Effector memory CD8-positive, alpha-beta T cell (primary cell): ENCODE measurements at regions not wholly inside any gene's neighbourhood (a gene's known extent, or its start where the extent isn't known, plus 50 kb on each side); places are given as distances from the start of the nearest gene placed in this dataset.

Experiments used
- ATAC-seq: fragments of 150-1000 bp; cut with Tn5 transposase; replicated peaks from 2 replicates; pipeline ENCODE4 v1.10.0; 2021; ENCODE audit warnings: mild to moderate bottlenecking, moderate library complexity
- DNase-seq, 3 experiments: peaks; one replicate each; pipeline ENCODE4 v3.0.0; 2021
- H3K27ac Mint-ChIP-seq, 2 donors: one replicate each; pipeline ENCODE4 v1.8.0; 2022; ENCODE audit warnings: mild to moderate bottlenecking in 2 of 2, mixed read lengths in 2 of 2, moderate library complexity in 2 of 2
- H3K27me3 Mint-ChIP-seq, 2 donors: one replicate each; pipeline ENCODE4 v1.8.0; 2022; ENCODE audit warnings: mixed read lengths in 2 of 2
- H3K36me3 Mint-ChIP-seq: one replicate; pipeline ENCODE4 v1.8.0; 2022; ENCODE audit warnings: mild to moderate bottlenecking, moderate library complexity, mixed read lengths; ENCODE audit not compliant: insufficient read depth
- H3K4me1 Mint-ChIP-seq, 2 donors: one replicate each; pipeline ENCODE4 v1.8.0; 2022; ENCODE audit warnings: low read depth in 2 of 2, mixed read lengths in 2 of 2
- H3K4me3 Mint-ChIP-seq, 2 donors: one replicate each; pipeline ENCODE4 v1.8.0; 2022; ENCODE audit warnings: mild to moderate bottlenecking in 2 of 2, mixed read lengths in 2 of 2, moderate library complexity in 2 of 2
- H3K9me3 Mint-ChIP-seq, 2 donors: one replicate each; pipeline ENCODE4 v1.8.0; 2022; ENCODE audit warnings: mixed read lengths in 2 of 2

DNA sequence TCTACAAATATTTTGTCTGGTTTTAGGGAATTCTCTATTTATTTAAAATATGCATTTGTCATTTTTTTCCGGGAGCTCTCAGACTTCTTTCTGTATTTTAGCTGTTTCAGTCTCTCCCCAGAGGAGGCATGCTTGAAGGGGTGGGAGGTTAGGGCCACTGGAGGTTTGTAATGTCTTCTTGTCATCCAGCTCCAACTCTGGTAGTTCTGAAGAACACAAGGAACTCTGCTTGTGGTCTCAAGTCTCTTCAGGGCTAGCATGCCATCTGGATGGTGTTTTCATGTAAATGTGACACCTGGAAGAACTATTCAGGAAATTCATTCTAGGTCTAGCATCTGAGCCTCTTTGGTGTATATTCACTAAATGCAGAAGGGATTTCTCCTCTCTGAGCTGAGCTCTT is 518.4 kb upstream of the DCC start:
- ATAC-seq (no peak), DNase-seq (no peak)
- Mint-ChIP-seq H3K9me3 (peaks cover 0 to 7% of the 10 kb centered on the region in 2 donors), H3K4me1 (no peaks in the 10 kb centered on the region), H3K36me3 (no peaks in the 10 kb centered on the region), H3K27ac (no peak overlapping the region), H3K4me3 (no peak overlapping the region), H3K27me3 (no peaks in the 10 kb centered on the region)

DNA sequence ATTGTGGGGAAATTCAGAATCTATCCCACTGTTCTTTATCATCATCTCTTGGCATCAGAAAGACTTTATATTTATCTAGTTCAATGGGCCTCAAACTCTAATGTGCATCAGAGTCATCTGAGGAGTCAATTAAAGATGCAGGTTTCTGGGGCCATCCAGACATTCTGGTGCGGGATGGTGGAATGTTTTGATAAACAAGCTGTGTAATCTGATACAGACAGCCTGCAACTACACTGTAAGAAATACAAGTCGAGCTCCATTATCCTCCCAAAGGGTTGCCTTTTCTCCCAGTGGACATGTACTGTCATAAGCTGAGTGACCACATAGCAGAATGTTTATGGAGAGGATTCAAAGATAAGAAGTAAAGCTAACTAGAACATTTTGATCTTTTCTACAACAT is 515.3 kb upstream of the DCC start:
- ATAC-seq = no peak
- Mint-ChIP-seq H3K4me1 (no peaks in the 10 kb centered on the region), H3K36me3 (no peaks in the 10 kb centered on the region)

GRCh38 chr18:51833850-51834249 is 506.1 kb upstream of the DCC start:
- no peaks in the 10 kb centered on the region for H3K27me3 Mint-ChIP-seq
- DNase-seq = no peak
- H3K36me3 Mint-ChIP-seq = no peaks in the 10 kb centered on the region
- ATAC-seq = no peak
- H3K4me3 Mint-ChIP-seq = no peak overlapping the region
- H3K4me1 Mint-ChIP-seq = no peaks in the 10 kb centered on the region
- peaks cover 2% of the 10 kb centered on the region in 2 donors for H3K9me3 Mint-ChIP-seq
- H3K27ac Mint-ChIP-seq = no peak overlapping the region

More for the DNA sequence above, 515.3 kb upstream of the DCC start:
- no peaks in the 10 kb centered on the region for H3K27me3 Mint-ChIP-seq
- H3K27ac Mint-ChIP-seq = no peak overlapping the region
- DNase-seq = no peak
- H3K4me3 Mint-ChIP-seq = no peak overlapping the region
- H3K9me3 Mint-ChIP-seq = peaks cover 2 to 19% of the 10 kb centered on the region in 2 donors

- DNase-seq = no peak
- Mint-ChIP-seq H3K27me3 (no peaks in the 10 kb centered on the region), H3K9me3 (peaks cover 11 to 12% of the 10 kb centered on the region in 2 donors), H3K4me3 (no peak overlapping the region), H3K27ac (no peak overlapping the region), H3K36me3 (peaks cover 3% of the 10 kb centered on the region), H3K4me1 (no peaks in the 10 kb centered on the region)
- no peak for ATAC-seq
Measured at GRCh38 chr18:51848702-51849101, 491.3 kb upstream of the DCC start.

DNA sequence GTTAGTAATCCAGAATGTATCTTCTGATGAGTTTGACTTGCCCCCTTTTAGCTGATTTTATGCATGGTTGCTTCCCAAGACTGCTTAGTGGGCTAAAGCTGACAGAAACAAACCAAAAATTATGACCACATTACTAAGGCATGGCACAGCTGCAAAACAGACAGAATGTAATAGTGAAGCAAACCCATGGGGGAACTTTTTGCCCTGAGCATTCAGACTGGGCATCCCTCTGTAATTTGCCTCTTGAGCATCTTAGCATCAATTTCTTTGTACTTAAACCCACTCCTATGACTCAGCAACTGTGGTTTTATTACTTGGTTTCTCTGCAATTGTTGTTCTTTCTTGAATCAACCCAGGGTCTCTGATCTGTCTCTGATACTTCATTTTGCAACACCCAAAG is 487.3 kb upstream of the DCC start:
- Mint-ChIP-seq H3K9me3 (peaks cover 8 to 11% of the 10 kb centered on the region in 2 donors), H3K4me1 (no peaks in the 10 kb centered on the region), H3K4me3 (no peak overlapping the region), H3K36me3 (no peaks in the 10 kb centered on the region), H3K27ac (no peak overlapping the region), H3K27me3 (no peaks in the 10 kb centered on the region)
- no peak for DNase-seq
- no peak for ATAC-seq

DNA sequence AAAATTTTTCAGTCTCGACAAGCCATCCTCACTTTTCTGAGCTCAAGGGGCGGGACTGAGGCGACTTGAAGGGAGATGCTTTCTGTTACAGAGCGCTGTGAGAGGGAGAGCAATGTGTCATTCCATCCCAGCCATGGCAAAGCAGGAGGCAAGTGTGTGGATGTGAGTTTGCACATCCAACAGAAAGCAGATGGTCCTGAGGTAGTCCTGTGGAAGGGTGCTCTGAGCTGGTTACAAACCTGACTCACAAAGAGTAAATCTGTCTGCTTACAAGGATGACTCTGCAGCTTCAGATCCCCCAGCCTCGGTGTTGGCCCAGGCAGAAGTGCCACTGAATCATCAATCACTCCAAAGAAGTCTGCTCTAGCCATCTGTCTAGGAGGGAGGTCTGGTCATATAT is 482.0 kb upstream of the DCC start:
- H3K36me3 Mint-ChIP-seq = no peaks in the 10 kb centered on the region
- no peaks in the 10 kb centered on the region for H3K9me3 Mint-ChIP-seq
- no peaks in the 10 kb centered on the region for H3K4me1 Mint-ChIP-seq
- H3K27me3 Mint-ChIP-seq = no peaks in the 10 kb centered on the region
- H3K27ac Mint-ChIP-seq = no peak overlapping the region
- ATAC-seq (no peak), DNase-seq (no peak)
- no peak overlapping the region for H3K4me3 Mint-ChIP-seq

GRCh38 chr18:51861046-51861445 is 479.0 kb upstream of the DCC start:
- H3K4me3 Mint-ChIP-seq = no peak overlapping the region
- H3K27ac Mint-ChIP-seq = no peak overlapping the region

GRCh38 chr18:51862051-51862715 is 477.8 kb upstream of the DCC start:
- H3K36me3 Mint-ChIP-seq = no peaks in the 10 kb centered on the region
- ATAC-seq (no peak), DNase-seq (no peak)
- no peaks in the 10 kb centered on the region for H3K4me1 Mint-ChIP-seq
- H3K4me3 Mint-ChIP-seq = no peak overlapping the region
- peaks cover 0 to 2% of the 10 kb centered on the region in 2 donors for H3K9me3 Mint-ChIP-seq
- H3K27me3 Mint-ChIP-seq = no peaks in the 10 kb centered on the region
- no peak overlapping the region for H3K27ac Mint-ChIP-seq

More at GRCh38 chr18:51861046-51861445, 479.0 kb upstream of the DCC start:
- DNase-seq (no peak), ATAC-seq (no peak)
- Mint-ChIP-seq H3K36me3 (no peaks in the 10 kb centered on the region), H3K27me3 (no peaks in the 10 kb centered on the region), H3K4me1 (no peaks in the 10 kb centered on the region), H3K9me3 (peaks cover 0 to 2% of the 10 kb centered on the region in 2 donors)

DNA sequence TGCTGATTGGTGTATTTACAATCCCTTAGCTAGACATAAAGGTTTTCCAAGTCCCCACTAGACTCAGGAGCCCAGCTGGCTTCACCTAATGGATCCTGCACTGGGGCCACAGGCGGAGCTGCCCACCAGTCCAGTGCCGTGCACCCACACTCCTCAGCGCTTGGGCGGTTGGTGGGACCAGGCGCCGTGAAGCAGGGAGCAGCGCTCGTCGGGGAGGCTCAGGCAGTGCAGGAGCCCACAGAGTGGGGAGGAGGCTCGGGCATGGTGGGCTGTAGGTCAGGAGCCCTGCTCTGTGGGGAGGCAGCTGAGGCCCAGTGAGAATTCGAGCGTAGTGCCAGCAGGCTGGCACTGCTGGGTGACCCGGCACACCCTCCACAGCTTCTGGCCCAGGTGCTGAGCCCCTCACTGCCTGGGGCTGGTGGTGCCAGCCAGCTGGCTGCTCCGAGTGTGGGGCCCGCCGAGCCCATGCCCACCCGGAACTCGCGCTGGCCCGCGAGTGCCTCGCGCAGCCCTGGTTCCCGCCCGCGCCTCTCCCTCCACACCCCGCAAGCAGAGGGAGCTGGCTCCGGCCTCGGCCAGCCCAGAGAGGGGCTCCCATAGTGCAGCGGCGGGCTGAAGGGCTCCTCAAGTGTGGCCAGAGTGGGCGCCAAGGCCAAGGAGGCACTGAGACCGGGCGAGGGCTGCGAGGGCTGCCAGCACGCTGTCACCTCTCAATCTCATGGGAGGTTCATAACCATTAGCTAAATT is 475.6 kb upstream of the DCC start:
- ATAC-seq = no peak

GRCh38 chr18:51865538-51865937 is 474.5 kb upstream of the DCC start:
- no peaks in the 10 kb centered on the region for H3K27me3 Mint-ChIP-seq
- no peak for ATAC-seq
- H3K27ac Mint-ChIP-seq = no peak overlapping the region
- H3K36me3 Mint-ChIP-seq = no peaks in the 10 kb centered on the region
- H3K9me3 Mint-ChIP-seq = peaks cover 8 to 12% of the 10 kb centered on the region in 2 donors
- no peak overlapping the region for H3K4me3 Mint-ChIP-seq
- H3K4me1 Mint-ChIP-seq = no peaks in the 10 kb centered on the region
- no peak for DNase-seq

More for the DNA sequence above, 475.6 kb upstream of the DCC start:
- H3K4me3 Mint-ChIP-seq = no peak overlapping the region
- no peaks in the 10 kb centered on the region for H3K4me1 Mint-ChIP-seq
- no peak for DNase-seq
- no peak overlapping the region for H3K27ac Mint-ChIP-seq
- no peaks in the 10 kb centered on the region for H3K27me3 Mint-ChIP-seq
- no peaks in the 10 kb centered on the region for H3K36me3 Mint-ChIP-seq
- H3K9me3 Mint-ChIP-seq = peaks cover 8 to 9% of the 10 kb centered on the region in 2 donors

- no peaks in the 10 kb centered on the region for H3K36me3 Mint-ChIP-seq
- no peak overlapping the region for H3K27ac Mint-ChIP-seq
- peaks cover 16 to 20% of the 10 kb centered on the region in 2 donors for H3K9me3 Mint-ChIP-seq
- H3K27me3 Mint-ChIP-seq = no peaks in the 10 kb centered on the region
- ATAC-seq = no peak
- no peak for DNase-seq
- no peak overlapping the region for H3K4me3 Mint-ChIP-seq
- no peaks in the 10 kb centered on the region for H3K4me1 Mint-ChIP-seq
Measured at GRCh38 chr18:51867767-51868166, 472.2 kb upstream of the DCC start.

DNA sequence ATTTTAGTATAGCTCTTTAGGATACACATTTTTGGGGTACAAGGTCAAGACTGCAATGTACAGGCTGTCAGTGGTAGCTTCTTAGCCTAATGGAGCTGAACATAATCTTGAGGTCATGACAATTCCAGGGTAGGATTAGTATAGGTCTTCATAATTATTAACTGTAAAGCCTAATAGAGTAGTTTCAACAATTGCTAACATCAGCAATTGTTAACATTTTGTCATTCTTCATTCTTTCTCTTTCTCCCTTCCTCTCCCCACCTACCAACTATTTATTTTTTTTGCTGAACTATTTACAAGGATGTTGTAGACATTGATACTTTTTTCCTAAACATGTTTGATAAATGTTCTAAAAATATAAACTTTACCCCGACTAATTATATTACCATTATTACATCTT is 461.3 kb upstream of the DCC start:
- no peak overlapping the region for H3K27ac Mint-ChIP-seq
- DNase-seq (no peak), ATAC-seq (no peak)
- peaks cover 9 to 13% of the 10 kb centered on the region in 2 donors for H3K9me3 Mint-ChIP-seq
- H3K36me3 Mint-ChIP-seq = no peaks in the 10 kb centered on the region
- H3K4me3 Mint-ChIP-seq = no peak overlapping the region
- no peaks in the 10 kb centered on the region for H3K27me3 Mint-ChIP-seq
- no peaks in the 10 kb centered on the region for H3K4me1 Mint-ChIP-seq

DNA sequence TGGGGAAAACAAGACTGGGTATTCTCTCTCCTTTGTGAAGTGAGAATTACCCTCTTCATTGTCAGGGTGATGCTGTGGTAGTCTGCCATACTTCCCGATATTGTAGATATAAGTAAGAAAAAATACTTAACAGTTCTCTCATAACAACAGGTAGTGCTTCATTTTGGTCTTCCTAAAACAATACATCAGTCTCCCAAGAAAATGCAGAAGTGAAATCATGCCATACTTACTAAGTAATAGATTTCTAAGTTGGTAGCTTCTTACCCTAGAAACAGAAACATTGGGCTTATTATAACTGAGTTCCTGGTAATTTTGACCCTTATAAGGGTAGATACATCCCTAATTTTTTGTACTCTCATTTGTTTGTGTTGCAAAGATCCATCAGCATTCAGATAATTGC is 460.7 kb upstream of the DCC start:
- Mint-ChIP-seq H3K4me1 (no peaks in the 10 kb centered on the region), H3K36me3 (no peaks in the 10 kb centered on the region), H3K9me3 (peaks cover 9 to 13% of the 10 kb centered on the region in 2 donors), H3K27me3 (no peaks in the 10 kb centered on the region), H3K27ac (no peak overlapping the region), H3K4me3 (no peak overlapping the region)
- DNase-seq (no peak), ATAC-seq (no peak)

DNA sequence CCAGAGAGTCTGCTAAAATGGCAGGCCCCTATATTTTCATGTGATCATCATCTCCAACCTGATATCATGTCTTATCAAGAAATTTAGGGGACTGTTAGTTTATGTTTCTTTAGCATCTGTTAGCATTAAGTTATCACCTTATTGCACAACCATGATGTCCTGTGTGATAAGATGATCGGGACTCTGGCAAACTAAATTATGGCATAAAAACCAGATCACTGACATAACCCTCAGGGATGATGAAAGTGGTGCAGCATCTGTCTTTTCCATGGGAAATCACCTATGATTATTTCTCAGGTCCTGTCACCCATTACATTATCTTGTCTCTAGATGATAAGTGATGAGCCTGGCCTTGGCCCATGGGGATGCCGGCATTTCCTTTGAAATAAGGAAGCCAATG is 458.6 kb upstream of the DCC start:
- Mint-ChIP-seq H3K4me1 (no peaks in the 10 kb centered on the region), H3K27me3 (no peaks in the 10 kb centered on the region), H3K27ac (no peak overlapping the region), H3K36me3 (no peaks in the 10 kb centered on the region), H3K9me3 (peaks cover 0 to 2% of the 10 kb centered on the region in 2 donors), H3K4me3 (no peak overlapping the region)
- DNase-seq = no peak
- no peak for ATAC-seq
